ENCODE measurements at regions not wholly inside any gene's neighbourhood (a gene's known extent, or its start where the extent isn't known, plus 50 kb on each side); places are given as distances from the start of the nearest gene placed in this dataset.
"Not testable (repeated sequence)": the region's sequence is repeated elsewhere in the genome, so short reads cannot be mapped to it uniquely, and the experiment has no call there.

GRCh38 chr4:179353786-179354185 lies 1911.5 kb upstream of the AGA start:
- no peak for DNase-seq

- no peak for DNase-seq
Observed at GRCh38 chr4:179361978-179362486, 1919.8 kb upstream of the AGA start.

GRCh38 chr4:179365932-179366331 lies 1923.7 kb upstream of the AGA start:
- not testable (repeated sequence) for DNase-seq

GRCh38 chr4:179372242-179372641 lies 1930.0 kb upstream of the AGA start:
- DNase-seq = no peak

- no peak for DNase-seq
Observed at GRCh38 chr4:179372746-179373145, 1930.5 kb upstream of the AGA start.

- not testable (repeated sequence) for DNase-seq
Observed at GRCh38 chr4:179378847-179379246, 1936.6 kb upstream of the AGA start.

- DNase-seq = no peak
Observed at GRCh38 chr4:179392787-179393186, 1950.5 kb upstream of the AGA start.

GRCh38 chr4:179398414-179398813 lies 1956.2 kb upstream of the AGA start:
- DNase-seq = no peak

- no peak for DNase-seq
Observed at GRCh38 chr4:179399054-179399782, 1957.0 kb upstream of the AGA start.

- no peak for DNase-seq
Observed at GRCh38 chr4:179415037-179415846, 1973.0 kb upstream of the AGA start.

GRCh38 chr4:179415847-179416223 lies 1973.6 kb upstream of the AGA start:
- no peak for DNase-seq

- DNase-seq = no peak
Observed at GRCh38 chr4:179417357-179417756, 1975.1 kb upstream of the AGA start.

GRCh38 chr4:179437962-179438361 lies 1995.7 kb upstream of the AGA start:
- DNase-seq = no peak

- no peak for DNase-seq
Observed at GRCh38 chr4:179441596-179441995, 1999.4 kb upstream of the AGA start.

- DNase-seq = no peak
Observed at GRCh38 chr4:179447308-179447707, 2005.1 kb upstream of the AGA start.

GRCh38 chr4:179465131-179465797 lies 2023.0 kb upstream of the AGA start:
- no peak for DNase-seq

GRCh38 chr4:179467878-179468277 lies 2025.6 kb upstream of the AGA start:
- no peak for DNase-seq

- DNase-seq = no peak
Observed at GRCh38 chr4:179472164-179472563, 2029.9 kb upstream of the AGA start.

GRCh38 chr4:179478608-179479007 lies 2036.4 kb upstream of the AGA start:
- no peak for DNase-seq

GRCh38 chr4:179485781-179486180 lies 2043.5 kb upstream of the AGA start:
- no peak for DNase-seq

- DNase-seq = no peak
Observed at GRCh38 chr4:179486570-179487335, 2044.5 kb upstream of the AGA start.

GRCh38 chr4:179492260-179493080 lies 2050.2 kb upstream of the AGA start:
- DNase-seq = no peak

Data from fibroblast of skin of right quadriceps (primary cell).